Mesothelial cell of epicardium (in vitro differentiated cells): ENCODE measurements at regions not wholly inside any gene's neighbourhood (a gene's known extent, or its start where the extent isn't known, plus 50 kb on each side); places are given as distances from the start of the nearest gene placed in this dataset.

Experiments
- DNase-seq, 2 experiments: peaks; one replicate each; pipeline ENCODE4 v3.0.0; 2021; ENCODE audit warnings: low spot score in 2 of 2; ENCODE audit not compliant: unreplicated experiment in 2 of 2
- H3K27ac Mint-ChIP-seq: 2 replicates; pipeline ENCODE4 v1.8.0; 2021; ENCODE audit warnings: mixed read lengths
- H3K27me3 Mint-ChIP-seq: 2 replicates; pipeline ENCODE4 v1.8.0; 2021; ENCODE audit warnings: low read depth, mixed read lengths
- H3K36me3 Mint-ChIP-seq: 2 replicates; pipeline ENCODE4 v1.8.0; 2021; ENCODE audit warnings: mixed read lengths
- H3K4me1 Mint-ChIP-seq: 2 replicates; pipeline ENCODE4 v1.8.0; 2021; ENCODE audit warnings: mixed read lengths
- H3K4me3 Mint-ChIP-seq: 2 replicates; pipeline ENCODE4 v1.8.0; 2021; ENCODE audit warnings: mild to moderate bottlenecking, moderate library complexity, mixed read lengths
- H3K9me3 Mint-ChIP-seq: 2 replicates; pipeline ENCODE4 v1.8.0; 2021; ENCODE audit warnings: mixed read lengths
- TF ChIP-seq, protein P1 (sequence below): fragments of 200-600 bp; sonication (generic); IDR thresholded peaks from one replicate; pipeline ENCODE4 v1.5.0; 2021; ENCODE audit warnings: antibody characterized with exemption; ENCODE audit not compliant: unreplicated experiment

DNA sequence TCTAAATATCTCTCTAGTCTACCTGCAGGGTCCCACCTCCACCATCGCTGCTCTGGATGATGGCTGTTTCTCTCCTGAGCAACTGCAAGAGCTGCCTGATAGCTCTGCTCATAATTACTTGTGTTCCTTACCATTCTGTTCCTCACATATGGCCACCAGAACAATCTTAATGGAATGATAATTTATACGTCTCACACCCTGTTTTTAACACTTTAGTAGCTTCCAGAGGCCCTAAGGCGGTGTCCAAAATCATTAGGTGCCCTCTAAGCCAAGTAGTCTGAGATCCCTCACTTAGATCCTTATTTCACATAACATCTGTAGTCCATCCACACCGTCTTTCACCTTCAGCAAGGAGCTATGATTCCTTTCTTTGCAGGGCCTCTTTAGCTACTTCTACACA is 373.3 kb downstream of the GBE1 start:
- H3K4me3 Mint-ChIP-seq, result no peak overlapping the region
- no peaks in the 10 kb centered on the region for H3K27me3 Mint-ChIP-seq
- peaks cover 1% of the 10 kb centered on the region for H3K4me1 Mint-ChIP-seq
- TF ChIP-seq, protein P1, sequence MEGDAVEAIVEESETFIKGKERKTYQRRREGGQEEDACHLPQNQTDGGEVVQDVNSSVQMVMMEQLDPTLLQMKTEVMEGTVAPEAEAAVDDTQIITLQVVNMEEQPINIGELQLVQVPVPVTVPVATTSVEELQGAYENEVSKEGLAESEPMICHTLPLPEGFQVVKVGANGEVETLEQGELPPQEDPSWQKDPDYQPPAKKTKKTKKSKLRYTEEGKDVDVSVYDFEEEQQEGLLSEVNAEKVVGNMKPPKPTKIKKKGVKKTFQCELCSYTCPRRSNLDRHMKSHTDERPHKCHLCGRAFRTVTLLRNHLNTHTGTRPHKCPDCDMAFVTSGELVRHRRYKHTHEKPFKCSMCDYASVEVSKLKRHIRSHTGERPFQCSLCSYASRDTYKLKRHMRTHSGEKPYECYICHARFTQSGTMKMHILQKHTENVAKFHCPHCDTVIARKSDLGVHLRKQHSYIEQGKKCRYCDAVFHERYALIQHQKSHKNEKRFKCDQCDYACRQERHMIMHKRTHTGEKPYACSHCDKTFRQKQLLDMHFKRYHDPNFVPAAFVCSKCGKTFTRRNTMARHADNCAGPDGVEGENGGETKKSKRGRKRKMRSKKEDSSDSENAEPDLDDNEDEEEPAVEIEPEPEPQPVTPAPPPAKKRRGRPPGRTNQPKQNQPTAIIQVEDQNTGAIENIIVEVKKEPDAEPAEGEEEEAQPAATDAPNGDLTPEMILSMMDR, result no peak
- no peak overlapping the region for H3K27ac Mint-ChIP-seq
- peaks cover 8% of the 10 kb centered on the region for H3K9me3 Mint-ChIP-seq
- no peaks in the 10 kb centered on the region for H3K36me3 Mint-ChIP-seq
- no peak for DNase-seq

DNA sequence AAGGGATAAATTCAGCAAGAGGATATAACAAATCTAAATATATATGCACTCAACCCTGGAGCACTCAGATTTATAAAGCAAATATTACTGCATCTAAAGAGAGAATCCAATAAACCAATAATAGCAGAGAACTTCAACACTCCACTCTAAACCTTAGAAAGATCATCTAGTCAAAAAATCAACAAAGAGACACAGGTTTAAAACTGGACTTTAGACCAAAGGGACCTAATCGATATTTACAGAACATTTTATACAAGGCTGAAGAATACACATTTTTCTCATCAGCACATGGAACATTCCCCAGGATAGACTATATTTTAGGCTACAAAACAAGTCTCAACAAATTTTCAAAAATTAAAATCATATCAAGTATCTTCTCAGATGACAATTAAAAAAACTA is 379.0 kb downstream of the GBE1 start:
- no peak for DNase-seq
- no peaks in the 10 kb centered on the region for H3K4me1 Mint-ChIP-seq
- peaks cover 1% of the 10 kb centered on the region for H3K27me3 Mint-ChIP-seq
- peaks cover 17% of the 10 kb centered on the region for H3K9me3 Mint-ChIP-seq
- no peak overlapping the region for H3K27ac Mint-ChIP-seq
- H3K36me3 Mint-ChIP-seq, result no peaks in the 10 kb centered on the region
- H3K4me3 Mint-ChIP-seq, result no peak overlapping the region
- TF ChIP-seq, protein P1, result no peak

DNA sequence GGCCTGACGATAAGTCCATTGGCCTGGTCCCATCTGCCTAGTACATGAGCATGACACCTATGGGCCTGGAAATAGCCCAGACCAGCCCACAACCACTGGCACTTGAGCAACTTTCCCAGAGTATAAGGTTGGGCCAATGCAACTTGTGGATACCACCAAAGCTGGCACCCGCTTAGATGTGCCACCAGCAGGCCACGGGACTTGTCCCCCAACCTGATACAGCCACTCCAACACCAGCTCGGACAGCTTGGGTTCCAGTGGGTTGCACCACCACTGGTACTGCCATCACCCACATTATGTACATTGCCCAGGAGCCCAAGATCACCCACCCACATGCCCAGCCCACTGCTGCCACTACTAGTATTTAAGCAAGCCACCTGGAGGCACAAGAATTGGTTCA is 381.2 kb downstream of the GBE1 start:
- Mint-ChIP-seq H3K27ac (no peak overlapping the region), H3K9me3 (peaks cover 17% of the 10 kb centered on the region), H3K4me1 (no peaks in the 10 kb centered on the region), H3K27me3 (peaks cover 1% of the 10 kb centered on the region), H3K36me3 (no peaks in the 10 kb centered on the region), H3K4me3 (no peak overlapping the region)
- TF ChIP-seq, protein P1, result no peak
- no peak for DNase-seq

DNA sequence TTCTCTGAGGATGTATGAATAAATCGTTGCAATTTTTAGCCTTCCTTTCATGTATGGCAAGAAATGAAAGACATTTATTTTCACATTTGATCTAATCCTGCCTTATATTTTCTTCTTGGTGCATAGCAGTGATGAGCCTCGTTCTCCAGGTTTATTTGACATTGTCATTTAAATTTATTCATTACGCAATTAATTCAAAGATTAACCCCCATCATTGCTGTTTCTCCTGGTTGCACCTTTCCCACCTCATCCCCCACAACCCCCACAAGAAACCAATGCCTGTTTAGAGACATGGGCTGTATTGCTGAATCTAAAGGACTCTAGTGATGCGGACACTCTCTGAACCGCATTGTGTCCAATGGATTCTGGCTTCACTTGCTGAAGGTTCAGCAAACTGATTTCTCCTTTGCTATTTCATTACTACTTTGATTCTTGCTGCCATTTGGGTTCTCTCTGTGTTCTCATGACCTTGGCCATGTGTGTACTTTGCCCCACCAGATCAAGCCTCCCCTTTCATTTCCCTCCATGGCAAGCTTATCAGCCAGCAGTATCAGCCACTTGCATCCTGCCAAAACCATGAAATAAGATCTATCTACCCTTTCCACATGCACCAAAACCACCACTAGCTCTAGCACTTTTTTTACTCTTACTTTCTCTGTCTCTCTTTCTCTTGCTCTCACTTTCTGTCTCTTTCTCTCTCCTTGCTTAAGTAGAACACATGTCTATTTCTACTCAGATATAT is 382.7 kb downstream of the GBE1 start:
- Mint-ChIP-seq H3K27ac (no peak overlapping the region), H3K9me3 (peaks cover 17% of the 10 kb centered on the region), H3K36me3 (no peaks in the 10 kb centered on the region), H3K4me1 (no peaks in the 10 kb centered on the region), H3K4me3 (no peak overlapping the region), H3K27me3 (peaks cover 1% of the 10 kb centered on the region)
- DNase-seq, result no peak
- TF ChIP-seq, protein P1, result no peak

DNA sequence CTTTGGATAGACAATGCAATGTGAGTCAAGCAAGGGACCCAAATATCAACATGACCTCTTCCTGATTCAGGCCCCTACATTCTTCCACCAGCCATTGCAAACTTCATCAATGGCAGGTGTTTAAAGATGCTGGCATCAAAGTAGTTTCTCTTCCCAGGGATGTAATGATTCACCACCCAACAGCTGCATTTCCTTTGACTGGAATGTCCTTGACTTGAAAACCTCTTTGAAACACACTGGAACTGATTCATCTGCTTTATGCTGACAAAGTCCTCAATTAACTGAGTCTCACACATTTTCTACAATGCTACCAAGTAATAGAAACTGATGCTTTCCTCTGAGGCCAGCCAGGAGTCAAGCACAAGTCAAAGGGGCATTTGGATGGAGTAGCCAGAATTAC is 385.5 kb downstream of the GBE1 start:
- TF ChIP-seq, protein P1, result no peak
- DNase-seq, result no peak
- no peaks in the 10 kb centered on the region for H3K27me3 Mint-ChIP-seq
- no peaks in the 10 kb centered on the region for H3K4me1 Mint-ChIP-seq
- no peak overlapping the region for H3K4me3 Mint-ChIP-seq
- H3K36me3 Mint-ChIP-seq, result no peaks in the 10 kb centered on the region
- no peak overlapping the region for H3K27ac Mint-ChIP-seq
- peaks cover 3% of the 10 kb centered on the region for H3K9me3 Mint-ChIP-seq
